Aorta (tissue), 5 donors: ENCODE measurements at regions not wholly inside any gene's neighbourhood (a gene's known extent, or its start where the extent isn't known, plus 50 kb on each side); places are given as distances from the start of the nearest gene placed in this dataset.
A peak's percentile ranks its signal among the peaks of the same experiment; 100 is the strongest.

Source experiments
- ATAC-seq: fragments of 200-7000 bp; cut with Tn5 transposase; one replicate; pipeline ENCODE4 v1.9.1; 2022; ENCODE audit warnings: moderate library complexity; ENCODE audit not compliant: low FRiP score
- DNase-seq, 2 donors: peaks; one replicate each; pipeline ENCODE4 v3.0.0-alpha.2; 2020
- H3K27ac ChIP-seq, 2 donors: one replicate each; pipeline ENCODE4 v1.5.1; 2013; ENCODE audit warnings: low read length in 2 of 2, mild to moderate bottlenecking in 2 of 2, moderate library complexity in 2 of 2, control low read depth in 1 of 2, inconsistent platforms in 1 of 2, low read depth in 1 of 2
- H3K27me3 ChIP-seq, 2 donors: one replicate each; pipeline ENCODE4 v1.6.1; 2013; ENCODE audit warnings: control low read depth in 1 of 2, low read length in 1 of 2, mild to moderate bottlenecking in 1 of 2, moderate library complexity in 1 of 2; ENCODE audit not compliant: insufficient read depth in 2 of 2, control insufficient read depth in 1 of 2
- H3K36me3 ChIP-seq, 2 donors: one replicate each; pipeline ENCODE4 v1.6.1; 2013; ENCODE audit warnings: control low read depth in 1 of 2, low read length in 1 of 2, mild to moderate bottlenecking in 1 of 2; ENCODE audit not compliant: insufficient read depth in 2 of 2, control insufficient read depth in 1 of 2
- H3K4me1 ChIP-seq, 2 donors: one replicate each; pipeline ENCODE4 v1.6.1; 2013; ENCODE audit warnings: low read length in 2 of 2, control low read depth in 1 of 2, mild to moderate bottlenecking in 1 of 2, moderate library complexity in 1 of 2; ENCODE audit not compliant: insufficient read depth in 2 of 2, control insufficient read depth in 1 of 2
- H3K4me3 ChIP-seq, 2 donors: one replicate each; pipeline ENCODE4 v1.5.1; 2013; ENCODE audit warnings: low read length in 2 of 2, control low read depth in 1 of 2, mild to moderate bottlenecking in 1 of 2
- H3K9me3 ChIP-seq: one replicate; pipeline ENCODE4 v1.6.1; 2013; ENCODE audit warnings: mild to moderate bottlenecking, low read length; ENCODE audit not compliant: control insufficient read depth
- WGBS, 2 donors: extraction: QIAGEN DNeasy Blood & Tissue Kit; methylation state at CpG; one replicate each; pipeline ENCODE4 v1.1.7; 2013; 5-methylcytosine and 5-hydroxymethylcytosine counted together
- intact Hi-C, 2 donors: fragments of 100-400 bp; cut with DNase I; formaldehyde crosslinking; loops; one replicate each; pipeline versions ENCODE4 v1.14.2 to v1.15.0; 2022
- donor health status: healthy with polysubstance abuse.
- donor health status: Bipolar disorder and iron deficiency.
- donor health status: DM: no; HTN: no; CAD: no.
- donor health status: DM: no; HTN: no; CAD: no.
- donor health status: DM: yes; HTN: yes; CAD: no.

GRCh38 chr2:2850859-2851258, 519.8 kb upstream of the MYT1L start:
- Histone ChIP-seq H3K4me1 (no peaks in the 10 kb centered on the region), H3K9me3 (no peaks in the 10 kb centered on the region), H3K36me3 (no peaks in the 10 kb centered on the region), H3K27ac (no peak overlapping the region), H3K4me3 (no peak overlapping the region), H3K27me3 (no peaks in the 10 kb centered on the region)
- intact Hi-C loops = no loop called here
- no peak for ATAC-seq
- 87 to 92% methylated on average over 7 of the region's 7 CpGs for WGBS, 2 donors
- DNase-seq = no peak

- WGBS, 2 donors = 94 to 95% methylated on average over 22 of the region's 22 CpGs
- intact Hi-C loops = no loop called here
- Histone ChIP-seq H3K27ac (no peak overlapping the region), H3K4me1 (no peaks in the 10 kb centered on the region), H3K4me3 (no peak overlapping the region), H3K27me3 (no peaks in the 10 kb centered on the region), H3K9me3 (no peaks in the 10 kb centered on the region), H3K36me3 (no peaks in the 10 kb centered on the region)
- ATAC-seq = no peak
- no peak for DNase-seq
Observed at GRCh38 chr2:2850218-2850755, 519.2 kb upstream of the MYT1L start.

GRCh38 chr2:2849464-2850217, 518.6 kb upstream of the MYT1L start:
- H3K4me3 ChIP-seq = no peak overlapping the region
- 90 to 92% methylated on average over 15 of the region's 15 CpGs for WGBS, 2 donors
- intact Hi-C loops = no loop called here
- peak in 1 of 2 donors; percentile 16 for DNase-seq
- H3K27me3 ChIP-seq = no peaks in the 10 kb centered on the region
- H3K36me3 ChIP-seq = no peaks in the 10 kb centered on the region
- no peak overlapping the region for H3K27ac ChIP-seq
- ATAC-seq = no peak
- H3K4me1 ChIP-seq = no peaks in the 10 kb centered on the region
- no peaks in the 10 kb centered on the region for H3K9me3 ChIP-seq

- no peak for DNase-seq
- WGBS, 2 donors = 65 to 81% methylated on average over 6 of the region's 6 CpGs
- H3K27ac ChIP-seq = no peak overlapping the region
- H3K4me3 ChIP-seq = no peak overlapping the region
- H3K27me3 ChIP-seq = no peaks in the 10 kb centered on the region
- intact Hi-C loops = no loop called here
- no peaks in the 10 kb centered on the region for H3K4me1 ChIP-seq
- H3K9me3 ChIP-seq = no peaks in the 10 kb centered on the region
- no peaks in the 10 kb centered on the region for H3K36me3 ChIP-seq
- no peak for ATAC-seq
Observed at GRCh38 chr2:2848621-2849333, 517.7 kb upstream of the MYT1L start.

- 87 to 96% methylated on average over 6 of the region's 6 CpGs for WGBS, 2 donors
- no peak overlapping the region for H3K27ac ChIP-seq
- no peak overlapping the region for H3K4me3 ChIP-seq
- intact Hi-C loops = no loop called here
- H3K36me3 ChIP-seq = no peaks in the 10 kb centered on the region
- ATAC-seq = no peak
- no peaks in the 10 kb centered on the region for H3K27me3 ChIP-seq
- H3K4me1 ChIP-seq = no peaks in the 10 kb centered on the region
- DNase-seq = no peak
- no peaks in the 10 kb centered on the region for H3K9me3 ChIP-seq
Observed at GRCh38 chr2:2848198-2848597, 517.1 kb upstream of the MYT1L start.

- Histone ChIP-seq H3K9me3 (no peaks in the 10 kb centered on the region), H3K27ac (no peak overlapping the region), H3K36me3 (no peaks in the 10 kb centered on the region), H3K4me1 (no peaks in the 10 kb centered on the region), H3K27me3 (no peaks in the 10 kb centered on the region), H3K4me3 (no peak overlapping the region)
- DNase-seq = no peak
- intact Hi-C loops = no loop called here
- ATAC-seq = no peak
- WGBS, 2 donors = 15 to 20% methylated on average over 5 of the region's 5 CpGs
Observed at GRCh38 chr2:2847209-2847676, 516.2 kb upstream of the MYT1L start.

- intact Hi-C loops = no loop called here
- no peak overlapping the region for H3K27ac ChIP-seq
- 19 to 23% methylated on average over 17 of the region's 17 CpGs for WGBS, 2 donors
- no peaks in the 10 kb centered on the region for H3K9me3 ChIP-seq
- no peaks in the 10 kb centered on the region for H3K36me3 ChIP-seq
- no peak overlapping the region for H3K4me3 ChIP-seq
- ATAC-seq (no peak), DNase-seq (no peak)
- no peaks in the 10 kb centered on the region for H3K27me3 ChIP-seq
- H3K4me1 ChIP-seq = no peaks in the 10 kb centered on the region
Observed at GRCh38 chr2:2846332-2847208, 515.5 kb upstream of the MYT1L start.

GRCh38 chr2:2845806-2846315, 514.8 kb upstream of the MYT1L start:
- Histone ChIP-seq H3K27me3 (no peaks in the 10 kb centered on the region), H3K27ac (no peak overlapping the region), H3K4me1 (no peaks in the 10 kb centered on the region), H3K4me3 (no peak overlapping the region), H3K36me3 (no peaks in the 10 kb centered on the region), H3K9me3 (no peaks in the 10 kb centered on the region)
- intact Hi-C loops = no loop called here
- DNase-seq (no peak), ATAC-seq (no peak)
- WGBS, 2 donors = 67 to 69% methylated on average over 14 of the region's 14 CpGs
